Left renal cortex interstitium (tissue), 4 donors: ENCODE measurements at regions not wholly inside any gene's neighbourhood (a gene's known extent, or its start where the extent isn't known, plus 50 kb on each side); places are given as distances from the start of the nearest gene placed in this dataset.
A peak's percentile ranks its signal among the peaks of the same experiment; 100 is the strongest.
"Not testable (repeated sequence)": the region's sequence is repeated elsewhere in the genome, so short reads cannot be mapped to it uniquely, and the experiment has no call there.

Experiments used
- DNase-seq, 4 donors: peaks; one replicate each; pipeline ENCODE4 v3.0.0-alpha.2; 2013; ENCODE audit warnings: low read depth in 4 of 4, low spot score in 2 of 4, missing footprints in 1 of 4

DNA sequence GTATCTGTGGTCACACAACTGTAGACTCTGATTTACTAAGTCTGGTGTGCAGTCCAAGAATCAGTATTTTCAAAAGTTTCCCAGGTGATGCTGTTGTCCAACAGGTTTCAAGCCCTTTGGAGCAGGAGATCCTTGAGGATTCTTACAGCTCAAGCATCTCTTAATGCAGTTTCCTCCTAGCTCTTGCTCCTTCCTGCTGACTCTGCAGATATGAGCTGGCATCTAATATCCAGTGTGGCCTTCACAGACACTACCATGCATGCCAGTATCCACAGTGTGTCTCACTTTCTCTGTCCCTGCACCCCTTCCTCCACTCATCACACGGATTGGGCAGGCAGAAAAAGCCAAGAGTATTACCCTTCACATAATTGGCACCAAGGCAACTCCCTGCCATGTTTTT, 182.2 kb upstream of the TNC start:
- no peak for DNase-seq

DNA sequence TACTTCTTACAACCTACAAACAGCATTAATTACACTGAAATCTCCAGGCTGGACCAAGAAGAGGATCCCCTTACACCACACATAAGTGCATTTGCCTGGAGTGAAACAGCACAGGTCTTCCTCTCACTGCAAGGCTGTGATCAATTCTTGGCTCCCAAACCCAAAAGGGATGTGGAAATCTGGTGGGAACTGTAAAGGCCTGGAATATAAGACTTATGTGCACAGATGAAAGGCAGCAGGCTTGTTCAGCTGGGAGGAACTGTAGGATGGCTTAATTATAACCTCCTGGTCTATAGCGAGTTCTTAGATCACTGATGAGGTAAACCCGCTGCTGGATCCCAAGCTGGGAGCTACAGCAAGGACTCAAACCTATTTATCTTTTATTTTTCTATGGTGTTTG, 182.9 kb upstream of the TNC start:
- no peak for DNase-seq

DNA sequence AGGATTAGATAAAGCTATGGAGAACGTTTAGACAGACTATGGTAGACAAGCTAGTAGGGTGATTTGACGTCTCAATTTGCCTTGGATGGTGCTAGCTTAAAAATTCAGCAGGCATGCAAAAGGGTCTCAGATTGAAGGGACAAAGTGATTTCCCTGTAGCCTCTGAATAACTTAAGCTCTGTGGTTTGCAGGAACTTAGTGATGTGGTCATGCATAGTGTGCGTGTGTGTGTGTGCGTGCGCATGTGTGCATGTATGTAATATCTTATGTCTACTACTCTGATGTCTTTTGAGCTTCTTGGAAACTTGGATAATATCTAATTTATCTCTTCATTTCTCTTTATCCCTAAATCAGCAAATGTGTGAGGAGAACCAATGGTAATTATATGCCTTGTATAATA, 183.6 kb upstream of the TNC start:
- no peak for DNase-seq

DNA sequence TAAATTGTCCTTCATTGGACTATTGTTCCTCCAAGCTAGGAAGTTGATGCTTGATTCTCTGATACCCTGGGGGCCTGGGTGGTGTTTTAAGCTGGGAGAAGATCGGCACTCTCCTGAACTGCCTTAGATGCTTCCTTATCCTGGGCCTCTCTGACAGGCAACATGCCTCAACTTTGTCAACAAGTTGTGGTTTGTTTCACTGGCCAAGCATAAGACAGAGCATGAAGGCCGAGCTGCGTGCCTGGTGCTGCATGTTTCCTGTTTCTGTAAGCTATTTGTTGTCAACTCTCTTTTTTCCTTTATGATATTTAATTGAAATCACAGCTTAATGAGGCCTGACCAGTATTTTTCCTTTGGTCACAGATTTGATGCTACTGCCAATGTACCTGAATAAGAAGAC, 187.6 kb upstream of the TNC start:
- DNase-seq = no peak

DNA sequence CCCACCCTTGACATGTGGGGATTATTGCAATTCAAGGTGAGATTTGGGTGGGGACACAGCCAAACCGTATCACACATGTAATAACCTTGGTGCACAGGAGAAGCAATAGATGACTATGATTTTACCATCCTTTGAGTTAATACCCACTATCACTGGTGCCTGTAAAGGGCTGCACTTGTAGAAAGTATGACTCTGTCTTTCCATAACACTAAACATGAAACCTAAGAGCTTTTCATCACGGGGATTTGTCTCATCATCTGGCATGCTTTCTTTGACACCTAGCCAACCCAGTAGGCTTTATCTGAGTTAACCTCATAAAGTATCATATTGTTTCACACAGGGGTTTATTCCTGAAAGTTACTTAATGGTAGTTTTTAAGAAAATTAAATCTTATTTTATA, 188.9 kb upstream of the TNC start:
- DNase-seq = no peak

DNA sequence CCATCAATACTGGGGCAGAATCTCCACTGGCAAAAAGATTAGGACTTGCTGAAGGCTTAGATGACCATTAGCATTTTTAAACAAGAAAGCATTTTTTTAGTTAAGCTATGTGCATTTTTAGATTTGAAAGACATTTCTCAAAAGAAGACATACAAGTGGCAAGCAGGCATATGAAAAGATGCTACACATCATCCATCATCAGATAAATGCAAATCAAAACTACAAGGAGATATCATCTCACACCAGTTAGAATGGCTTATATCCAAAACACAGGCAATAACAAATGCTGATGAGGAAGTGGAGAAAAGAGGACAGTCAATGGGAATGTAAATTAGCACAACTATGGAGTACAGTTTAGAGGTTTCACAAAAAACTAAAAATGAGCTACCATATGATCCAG, 195.6 kb upstream of the TNC start:
- DNase-seq = no peak

DNA sequence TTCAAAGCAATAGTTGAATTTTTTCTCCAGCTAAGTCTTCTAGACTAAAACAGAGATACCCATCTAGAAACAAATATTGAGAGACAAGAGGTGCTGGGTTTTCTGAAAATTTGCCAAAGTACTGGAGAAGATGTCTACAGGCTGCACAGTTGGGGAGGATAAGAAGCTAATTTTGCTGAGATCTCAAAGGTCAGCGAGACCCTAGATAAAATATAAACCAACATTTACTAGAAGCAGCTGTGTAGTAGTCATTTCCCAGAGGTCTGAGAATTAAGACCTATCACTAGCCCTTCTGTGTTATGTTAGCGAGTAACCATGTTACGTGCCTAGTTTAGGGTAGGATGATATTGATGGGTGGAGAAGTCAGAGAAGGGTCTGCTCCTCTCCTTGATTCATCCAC, 208.5 kb upstream of the TNC start:
- DNase-seq = no peak

DNA sequence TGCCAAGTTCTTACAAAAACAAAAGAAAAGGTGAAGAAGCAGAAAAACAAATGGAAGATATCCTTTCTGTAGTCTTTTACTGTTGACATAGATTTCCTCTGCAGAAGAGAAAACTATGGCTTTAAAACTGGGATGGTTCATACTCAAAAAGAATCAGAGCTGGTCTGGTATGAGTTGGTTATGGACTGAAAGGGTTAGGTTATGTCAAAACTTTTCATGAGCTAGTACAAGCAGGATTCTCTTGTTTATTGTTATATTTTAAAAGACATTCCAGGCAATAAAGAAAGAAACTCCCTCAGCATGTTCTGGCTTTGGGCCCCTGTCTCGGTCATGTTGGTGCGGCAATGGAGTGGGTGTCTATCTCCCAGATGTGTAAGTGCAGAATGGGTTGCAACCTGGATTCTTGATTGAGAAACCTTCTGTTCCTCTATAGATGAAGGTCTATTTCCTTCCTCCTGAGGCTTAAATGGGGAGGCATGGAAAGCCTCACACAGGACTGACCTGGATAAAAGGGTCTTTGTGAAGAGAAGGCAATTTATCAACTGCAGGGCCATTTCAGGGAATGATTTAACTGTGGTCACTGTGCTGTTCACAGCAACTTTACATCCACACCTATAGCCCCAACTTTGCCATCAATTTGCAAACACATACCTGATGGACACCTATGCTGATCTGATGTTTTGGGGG, 209.6 kb upstream of the TNC start:
- no peak for DNase-seq

DNA sequence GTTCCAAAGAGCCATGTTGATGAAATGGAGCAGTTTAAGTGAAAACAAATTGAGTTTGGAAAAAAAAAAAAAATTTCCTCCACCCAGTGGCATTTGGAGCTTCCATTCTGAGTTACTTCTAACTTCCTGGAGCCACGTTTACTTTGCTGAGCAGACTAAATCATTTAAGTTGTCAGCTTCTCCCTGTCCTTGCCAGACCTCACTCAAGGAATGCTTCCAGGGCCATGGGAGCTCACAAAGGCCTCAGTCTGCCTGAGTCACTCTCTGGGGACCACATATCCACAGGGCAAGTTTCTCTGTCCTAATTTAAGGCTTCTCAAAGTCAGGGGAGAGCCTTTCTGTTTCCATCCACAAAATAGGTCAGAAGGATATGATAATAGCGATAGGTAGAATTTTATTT, 210.3 kb upstream of the TNC start:
- DNase-seq = peak in 1 of 4 donors; percentile 44

DNA sequence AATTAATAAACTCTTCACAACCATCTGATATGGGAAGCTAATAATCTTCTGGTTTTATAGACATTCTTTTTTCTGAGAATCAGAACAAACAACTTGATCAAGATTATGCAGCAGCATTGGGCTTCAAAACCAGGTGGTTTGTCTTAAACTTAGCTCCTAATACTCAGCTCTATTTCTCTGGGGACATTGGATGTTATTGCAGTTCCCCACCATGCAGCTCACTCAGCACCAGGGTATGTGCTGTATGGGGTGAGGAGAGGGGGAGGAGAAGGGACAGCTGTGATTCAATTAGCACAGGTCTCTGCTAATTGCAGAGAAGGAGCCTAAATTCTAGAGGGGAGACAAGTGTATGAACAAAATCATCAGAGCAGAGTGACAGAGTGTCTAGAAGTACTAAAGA, 210.7 kb upstream of the TNC start:
- DNase-seq = no peak

DNA sequence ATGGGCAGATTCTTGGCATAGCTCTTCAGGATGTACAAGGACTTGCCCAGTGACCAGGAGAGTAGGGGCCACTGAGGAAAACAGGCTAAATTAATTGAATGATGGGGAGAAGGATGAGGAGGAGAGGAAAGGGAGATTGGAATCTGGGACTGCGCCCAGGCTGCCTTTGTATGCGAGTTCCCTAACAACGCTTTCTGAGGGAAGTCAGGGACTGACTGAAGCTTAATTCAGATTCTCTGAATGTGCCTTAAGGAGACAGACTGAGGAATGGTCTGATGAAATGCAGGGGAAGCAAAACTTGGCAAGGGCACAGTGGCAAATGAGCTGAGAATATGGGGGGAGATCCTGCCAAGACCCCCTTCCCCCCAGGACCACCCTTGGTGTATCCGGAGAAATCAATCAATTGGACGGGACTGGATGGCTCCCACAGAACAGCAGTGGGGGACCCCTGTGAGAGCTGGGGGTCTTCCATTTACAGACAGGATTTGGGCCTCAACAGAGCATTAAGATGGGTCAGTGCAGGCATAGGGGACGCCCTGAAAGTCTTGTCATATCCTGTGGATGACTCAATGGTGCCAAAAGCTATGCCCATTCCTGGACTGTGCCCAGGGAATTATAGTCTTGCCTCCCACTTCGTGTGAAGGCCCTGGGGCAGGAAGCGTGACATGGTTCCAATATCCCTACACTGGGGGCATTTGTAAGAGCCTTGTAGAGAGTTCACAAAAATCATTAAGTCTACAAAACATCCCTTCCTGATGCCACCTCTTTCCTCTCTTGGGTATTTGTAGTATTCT, 215.5 kb upstream of the TNC start:
- no peak for DNase-seq

DNA sequence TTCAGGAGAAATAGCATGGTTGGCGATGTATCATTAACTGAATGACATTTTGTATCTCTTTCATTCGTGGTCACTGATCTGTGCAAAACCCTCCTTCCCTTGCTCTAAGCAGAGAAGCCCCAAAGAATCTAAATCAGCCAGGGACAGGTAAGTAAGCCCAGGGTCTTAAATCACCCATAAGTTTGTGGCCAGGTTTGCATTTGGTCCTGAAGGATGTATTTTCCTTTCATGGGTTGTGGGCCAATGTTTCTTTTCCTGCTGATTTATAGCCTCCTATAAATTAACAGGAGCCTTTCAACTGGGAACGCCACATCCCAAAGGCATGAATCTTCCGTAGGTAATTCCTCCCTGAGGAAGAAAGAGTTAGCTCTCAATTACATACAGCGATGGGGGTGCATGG, 217.5 kb upstream of the TNC start:
- DNase-seq = no peak

DNA sequence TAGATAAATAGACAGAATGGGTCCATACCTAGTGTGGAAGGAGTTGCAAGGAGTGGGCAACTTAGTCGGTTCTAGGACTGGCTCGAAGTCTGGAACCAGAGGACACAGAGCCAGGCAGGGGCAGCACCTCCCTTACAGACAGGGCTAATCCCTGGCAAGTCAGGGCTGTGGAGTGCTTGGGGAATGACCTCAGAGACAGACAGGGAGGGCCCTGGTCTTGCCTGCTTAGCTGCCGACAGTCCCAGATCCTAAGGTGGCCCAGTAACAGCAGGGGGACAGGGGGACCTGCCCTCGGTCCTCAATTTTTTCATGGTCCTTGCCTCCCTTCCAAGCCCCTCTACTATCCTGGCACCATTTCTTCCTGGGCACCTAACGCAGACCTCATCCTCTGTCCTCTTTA, 222.4 kb upstream of the TNC start:
- no peak for DNase-seq

DNA sequence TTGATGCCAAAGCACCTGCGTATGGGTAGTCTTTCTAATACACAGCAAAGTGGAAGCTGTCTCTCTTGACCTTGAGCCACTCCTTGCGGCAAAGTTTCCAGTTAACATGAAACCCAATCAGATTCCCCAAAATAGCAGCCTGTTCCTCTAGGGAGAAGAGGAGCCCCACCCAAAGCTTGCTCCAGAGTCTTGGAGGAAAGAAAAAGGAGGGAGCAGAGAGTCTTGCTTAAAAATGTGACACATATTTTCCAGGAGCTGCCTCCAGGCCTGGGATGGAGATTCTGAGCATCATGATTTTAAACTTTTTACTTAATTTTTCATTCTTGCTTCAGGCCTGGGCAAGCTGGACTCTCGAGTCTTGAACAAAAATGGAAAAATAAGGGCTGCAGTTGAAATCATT, 223.5 kb upstream of the TNC start:
- no peak for DNase-seq

DNA sequence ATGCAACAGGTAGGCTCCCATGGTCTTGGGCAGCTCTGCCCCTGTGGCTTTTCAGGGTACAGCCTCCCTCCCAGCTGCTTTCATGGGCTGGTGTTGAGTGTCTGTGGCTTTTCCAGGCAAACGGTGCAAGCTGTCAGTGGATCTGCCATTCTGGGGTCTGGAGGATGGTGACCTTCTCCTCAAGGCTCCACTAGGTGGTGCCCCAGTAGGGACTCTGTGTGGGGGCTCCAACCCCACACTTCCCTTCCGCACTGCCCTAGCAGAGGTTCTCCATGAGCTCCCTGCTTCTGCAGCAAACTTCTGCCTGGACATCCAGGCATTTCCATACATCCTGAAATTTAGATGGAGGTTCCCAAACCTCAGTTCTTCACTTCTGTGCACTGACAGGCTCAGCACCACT, 229.8 kb upstream of the TNC start:
- not testable (repeated sequence) for DNase-seq

DNA sequence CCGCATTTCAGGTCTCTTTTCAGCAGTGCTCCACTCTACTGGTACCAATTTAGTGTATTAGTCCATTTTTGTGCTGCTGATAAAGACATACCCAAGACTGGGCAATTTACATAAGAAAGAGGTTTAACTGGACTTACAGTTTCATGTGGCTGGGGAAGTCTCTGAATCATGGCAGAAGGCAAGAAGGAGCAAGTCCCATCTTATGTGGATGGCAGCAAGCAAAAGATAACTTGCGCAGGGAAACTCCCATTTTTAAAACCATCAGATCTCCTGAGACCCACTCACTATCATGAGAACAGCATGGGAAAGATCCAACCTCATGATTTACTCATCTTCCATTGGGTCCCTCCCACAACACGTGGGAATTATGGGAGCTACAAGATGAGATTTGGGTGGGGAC, 231.0 kb upstream of the TNC start:
- DNase-seq = not testable (repeated sequence)

DNA sequence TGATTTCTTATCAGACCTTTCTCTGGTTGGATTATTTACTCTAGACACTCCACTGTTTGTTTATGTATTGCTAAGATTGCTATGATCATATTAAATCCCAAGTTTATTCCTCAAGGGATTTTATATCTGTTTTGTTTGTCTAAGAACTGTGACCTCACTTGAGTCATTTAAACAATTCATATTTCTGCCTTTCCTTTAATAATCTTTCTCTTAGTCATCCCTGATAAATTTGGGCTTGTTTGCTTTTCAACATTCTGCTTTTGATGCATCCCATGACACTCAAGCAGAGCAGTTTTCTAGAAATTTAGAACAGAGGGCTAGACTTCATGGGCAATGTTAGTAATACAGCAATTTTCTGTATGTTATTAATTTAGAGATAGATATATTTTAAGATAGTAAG, 231.6 kb upstream of the TNC start:
- no peak for DNase-seq

DNA sequence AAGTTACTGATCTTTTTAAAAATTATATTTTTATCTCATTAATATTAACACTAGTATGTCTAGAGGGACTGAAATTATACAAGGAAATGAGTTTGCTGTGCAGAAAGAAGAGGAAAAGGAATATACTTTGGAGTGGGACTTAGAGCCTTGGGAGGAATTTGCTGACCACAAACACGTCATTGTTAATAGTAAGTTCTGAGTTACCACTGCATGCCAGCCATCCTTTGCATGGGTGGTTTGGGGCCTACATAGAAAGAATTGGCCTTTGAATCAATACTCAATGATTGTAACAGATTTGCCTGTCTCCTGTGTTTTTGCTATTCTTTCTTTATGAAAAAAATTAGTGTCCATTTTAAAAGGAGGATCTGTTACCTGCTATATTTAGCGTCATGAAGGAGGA, 232.6 kb upstream of the TNC start:
- no peak for DNase-seq

DNA sequence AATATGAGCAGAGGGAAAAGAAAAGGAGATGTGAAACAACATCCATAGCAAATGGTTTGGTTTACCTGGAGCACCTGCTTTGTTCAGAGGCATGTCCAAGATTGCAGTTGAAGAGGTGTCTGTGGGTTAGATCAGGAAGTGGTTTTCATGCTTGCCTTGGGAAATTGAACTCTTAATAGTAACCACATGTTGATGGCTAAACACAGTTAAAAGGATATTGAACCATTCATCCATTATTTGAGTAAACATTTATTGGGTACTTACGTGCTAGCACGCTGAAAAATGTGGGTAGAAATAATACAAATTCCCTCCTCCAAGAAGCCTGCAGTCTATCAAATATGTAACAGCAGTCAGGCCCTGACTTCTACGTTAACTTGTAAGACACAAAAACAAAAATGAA, 235.7 kb upstream of the TNC start:
- no peak for DNase-seq

DNA sequence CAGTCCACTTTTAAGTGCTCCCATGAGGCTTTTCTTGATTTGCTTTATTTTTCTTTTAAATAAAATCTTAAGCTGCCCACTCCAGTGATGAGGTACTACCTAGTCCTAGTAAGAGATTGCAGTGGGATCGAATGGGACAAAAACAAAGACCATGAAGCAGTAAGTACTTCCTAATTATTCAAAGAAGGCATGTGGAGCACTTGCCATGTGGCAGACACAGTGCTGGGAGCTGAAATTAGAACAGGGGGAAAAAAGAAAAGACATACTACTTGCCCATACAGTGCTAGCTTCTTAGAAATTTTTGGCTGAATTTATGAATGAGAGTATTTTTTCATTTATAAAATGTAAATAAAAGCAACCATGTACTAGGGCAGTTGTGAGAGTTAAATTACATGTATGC, 239.9 kb upstream of the TNC start:
- no peak for DNase-seq

DNA sequence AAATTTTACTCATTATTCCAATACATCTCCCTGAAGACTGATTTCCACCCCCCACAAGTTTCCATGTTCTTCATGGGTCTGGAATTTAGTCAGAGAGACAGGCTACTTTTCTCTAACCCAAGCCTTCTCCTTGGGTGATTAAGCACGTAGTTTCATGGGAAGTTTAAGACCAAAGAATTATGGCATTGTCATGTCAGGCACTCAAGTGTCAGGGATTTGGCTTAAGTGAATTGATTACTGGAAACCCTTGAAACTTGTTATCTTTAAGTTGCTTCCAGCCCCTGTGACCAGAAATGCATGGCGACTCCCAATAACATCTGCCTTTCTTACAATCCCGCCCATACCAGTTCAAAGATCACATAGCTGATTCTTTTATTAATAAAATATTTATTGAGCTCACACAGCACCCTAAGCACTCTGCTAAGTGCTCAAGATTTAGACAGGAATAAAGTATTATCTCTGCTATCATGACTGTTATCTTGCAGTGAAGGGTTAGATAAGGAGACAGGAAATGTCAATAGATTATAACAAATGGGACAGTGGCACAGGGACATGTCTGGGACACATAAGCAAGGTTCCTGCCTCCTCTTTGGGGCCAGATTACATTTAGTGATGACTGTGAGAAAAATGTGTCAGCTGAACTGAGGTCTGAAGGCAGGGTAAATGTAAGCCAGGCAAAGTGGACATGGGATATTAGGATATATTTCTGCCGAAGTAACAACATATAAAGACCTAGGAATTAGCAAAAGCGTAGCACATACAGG, 241.2 kb upstream of the TNC start:
- DNase-seq = no peak

DNA sequence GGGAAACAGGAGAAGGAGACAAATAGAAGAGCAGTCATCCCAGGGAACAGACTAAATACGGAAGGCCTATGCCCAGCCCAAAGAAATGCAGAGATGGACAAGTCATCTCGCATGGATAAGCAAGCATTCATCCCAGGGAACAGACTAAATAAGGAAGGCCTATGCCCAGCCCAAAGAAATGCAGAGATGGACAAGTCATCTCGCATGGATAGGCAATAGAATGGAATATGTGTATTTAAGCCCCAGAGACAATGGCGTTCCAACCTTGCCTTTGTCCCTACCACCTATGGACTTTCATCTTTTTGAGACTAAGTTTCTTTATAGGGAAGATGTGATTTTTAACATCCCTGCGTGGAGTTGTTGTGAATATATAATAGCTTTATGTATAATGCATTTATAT, 242.2 kb upstream of the TNC start:
- no peak for DNase-seq
